Raji (cell line): ENCODE measurements at regions not wholly inside any gene's neighbourhood (a gene's known extent, or its start where the extent isn't known, plus 50 kb on each side); places are given as distances from the start of the nearest gene placed in this dataset.

Experiments used
- POLR2A ChIP-seq: IDR thresholded peaks from 2 replicates; pipeline ENCODE4 v1.6.1; 2011; ENCODE audit warnings: low read depth, low read length, control low read depth; ENCODE audit not compliant: insufficient read depth

- TF ChIP-seq POLR2A: no peak
Observed at GRCh38 chr6:137816133-137816579, 50.9 kb upstream of the TNFAIP3 start.

- TF ChIP-seq POLR2A: no peak
Observed at GRCh38 chr6:137816688-137817618, 50.1 kb upstream of the TNFAIP3 start.
